OCI-LY3 (cell line): ENCODE measurements at regions not wholly inside any gene's neighbourhood (a gene's known extent, or its start where the extent isn't known, plus 50 kb on each side); places are given as distances from the start of the nearest gene placed in this dataset.

Source experiments
- CTCF ChIP-seq: fragments of 200-600, 300-600 bp; sonication (generic); IDR thresholded peaks from 2 replicates; pipeline ENCODE4 v1.5.1; 2014; ENCODE audit warnings: antibody characterized with exemption, low read length, low read depth
- EZH2phosphoT487 ChIP-seq: fragments of 200-600 bp; shearing (Covaris generic); IDR thresholded peaks from 2 replicates; pipeline ENCODE4 v1.6.1; 2018; ENCODE audit warnings: antibody characterized with exemption, mixed run types, low read depth

- TF ChIP-seq CTCF (no peak), EZH2phosphoT487 (no peak)
Observed at GRCh38 chr1:115218034-115218405, 120.0 kb downstream of the NGF start.
